Effector CD4-positive, alpha-beta T cell (primary cell): ENCODE measurements at regions not wholly inside any gene's neighbourhood (a gene's known extent, or its start where the extent isn't known, plus 50 kb on each side); places are given as distances from the start of the nearest gene placed in this dataset.
"Not testable (repeated sequence)": the region's sequence is repeated elsewhere in the genome, so short reads cannot be mapped to it uniquely, and the experiment has no call there.

Experiments used
- DNase-seq: peaks from one replicate; pipeline ENCODE4 v3.0.0-alpha.2; 2020

DNA sequence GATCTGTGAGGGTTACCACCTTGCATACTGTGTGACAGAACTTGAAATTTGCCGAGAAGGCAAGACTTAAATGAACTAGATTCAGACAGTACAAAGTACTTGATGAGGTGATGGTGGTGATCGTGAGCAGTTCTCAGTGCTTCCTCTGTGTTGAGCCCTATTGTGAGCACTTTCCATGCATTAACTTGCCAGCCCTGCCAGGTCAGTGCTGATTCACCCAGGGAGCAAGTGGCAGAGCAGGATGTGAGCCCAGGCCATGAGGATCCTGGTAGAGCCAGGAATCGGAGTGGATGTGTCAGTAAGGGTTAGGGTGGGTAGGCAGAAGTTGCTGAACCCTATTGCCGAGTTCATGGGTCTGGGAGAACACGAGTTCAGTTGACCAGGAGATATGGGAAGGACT is 4545.7 kb upstream of the TPTE start:
- DNase-seq: not testable (repeated sequence)

- not testable (repeated sequence) for DNase-seq
Observed at GRCh38 chr21:5997586-5997985, 4523.8 kb upstream of the TPTE start.

GRCh38 chr21:6015422-6016057 is 4505.8 kb upstream of the TPTE start:
- not testable (repeated sequence) for DNase-seq

DNA sequence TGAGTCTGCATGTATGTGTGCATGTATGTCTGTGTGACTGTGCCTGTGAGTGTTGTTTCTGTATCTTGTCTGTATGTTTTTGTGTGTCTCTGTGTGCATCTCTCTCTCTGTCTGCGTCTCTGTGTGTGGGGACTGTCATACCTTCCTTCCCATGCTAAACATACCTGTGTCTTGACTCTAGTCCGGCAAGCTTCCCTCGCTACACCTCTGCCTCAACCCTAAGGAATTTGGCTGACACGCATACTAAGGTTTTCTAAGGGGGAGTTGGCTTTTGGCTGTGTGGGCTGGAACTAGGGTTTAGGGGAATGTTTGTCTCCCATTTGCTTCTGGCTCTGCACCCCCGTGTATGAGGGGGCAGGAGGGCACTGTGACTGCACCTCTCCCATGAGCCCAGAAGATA is 4500.9 kb upstream of the TPTE start:
- not testable (repeated sequence) for DNase-seq

DNA sequence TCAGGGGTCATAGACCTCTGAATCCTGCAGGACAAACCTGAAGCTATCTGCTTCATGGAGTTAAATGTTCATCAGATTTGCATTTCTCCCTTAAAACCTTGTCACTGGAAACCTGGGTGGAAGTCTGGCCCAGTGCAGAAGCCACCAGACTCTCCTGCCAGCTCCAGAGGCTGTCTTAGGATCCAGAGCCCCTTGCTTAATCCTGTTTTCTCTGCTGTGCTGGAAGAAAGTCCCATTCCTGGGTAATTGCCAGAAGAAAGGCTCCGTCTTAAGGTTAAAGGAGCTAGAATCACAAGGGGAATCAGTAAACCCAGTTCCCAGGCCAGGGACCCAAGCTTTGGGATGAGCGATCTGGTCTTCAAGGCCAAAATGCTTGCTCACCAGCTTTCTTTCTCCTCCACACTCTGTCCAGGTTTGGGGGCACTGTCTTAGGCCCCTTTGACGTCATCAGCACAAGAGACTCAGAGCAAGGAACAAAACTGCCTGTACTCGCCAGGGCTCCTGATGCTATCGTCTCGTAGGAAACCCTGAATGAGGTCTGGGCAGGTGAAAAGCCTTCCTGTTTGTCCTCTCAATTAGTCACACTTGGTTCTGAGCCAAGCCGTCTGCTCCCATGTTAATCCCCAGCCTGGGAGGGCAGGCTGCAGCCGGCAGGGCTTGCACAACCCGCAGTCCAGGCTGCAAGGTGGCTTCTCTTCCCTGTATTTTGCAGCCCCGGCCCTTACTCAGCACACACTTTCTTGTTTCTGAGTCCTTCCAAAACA is 4500.2 kb upstream of the TPTE start:
- not testable (repeated sequence) for DNase-seq

GRCh38 chr21:6021717-6022270 is 4499.6 kb upstream of the TPTE start:
- not testable (repeated sequence) for DNase-seq

GRCh38 chr21:6023331-6023730 is 4498.1 kb upstream of the TPTE start:
- not testable (repeated sequence) for DNase-seq

DNA sequence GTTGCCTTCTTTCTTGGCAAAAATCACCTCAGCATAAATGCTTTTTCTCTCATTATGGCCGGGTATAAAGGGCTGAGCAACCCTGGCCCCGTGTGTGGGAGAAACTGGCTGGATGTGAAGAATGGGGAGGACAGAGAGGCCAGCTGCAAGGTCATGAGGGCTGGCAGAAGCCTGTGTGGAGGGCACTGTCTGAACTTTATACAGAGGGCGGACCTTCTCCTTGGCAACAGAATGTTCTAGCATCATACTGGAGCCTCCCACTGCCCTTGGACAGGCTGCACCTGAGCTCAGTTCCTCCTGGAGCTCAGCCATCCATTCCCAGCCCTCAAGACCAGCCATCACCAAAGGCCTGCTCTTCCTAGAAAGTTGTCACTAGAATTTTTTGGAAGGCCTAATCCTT is 4496.2 kb upstream of the TPTE start:
- DNase-seq: not testable (repeated sequence)

GRCh38 chr21:6027497-6027896 is 4493.9 kb upstream of the TPTE start:
- DNase-seq: not testable (repeated sequence)

DNA sequence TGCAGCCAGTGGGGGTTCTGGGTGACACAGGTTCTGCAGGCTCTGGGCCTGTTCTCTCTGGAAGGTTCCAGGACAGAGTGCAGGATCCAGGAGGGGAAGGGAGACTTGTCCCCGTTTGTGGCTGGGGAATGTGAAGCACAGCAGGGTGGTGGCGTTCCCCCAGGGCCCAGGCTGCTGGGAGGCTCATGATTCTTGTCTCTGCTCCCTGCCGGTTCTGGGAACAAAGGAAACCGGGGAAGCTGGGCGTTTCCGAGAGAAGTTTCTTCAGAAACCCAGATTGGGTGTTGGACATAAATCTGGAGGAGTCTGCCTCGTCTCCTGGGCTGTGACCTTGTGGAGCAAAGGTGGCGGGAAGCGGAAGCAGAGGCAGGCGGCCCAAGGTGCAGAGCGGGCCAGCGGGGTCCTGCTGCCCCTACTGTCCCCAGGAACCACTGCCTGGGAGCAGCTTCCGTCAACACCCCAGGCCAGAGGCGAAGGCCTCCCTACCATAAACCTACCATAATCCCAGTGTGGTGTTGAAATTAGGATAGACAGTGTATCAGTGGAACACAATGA is 4487.2 kb upstream of the TPTE start:
- DNase-seq: not testable (repeated sequence)

- DNase-seq: not testable (repeated sequence)
Observed at GRCh38 chr21:6034820-6035473, 4486.4 kb upstream of the TPTE start.

DNA sequence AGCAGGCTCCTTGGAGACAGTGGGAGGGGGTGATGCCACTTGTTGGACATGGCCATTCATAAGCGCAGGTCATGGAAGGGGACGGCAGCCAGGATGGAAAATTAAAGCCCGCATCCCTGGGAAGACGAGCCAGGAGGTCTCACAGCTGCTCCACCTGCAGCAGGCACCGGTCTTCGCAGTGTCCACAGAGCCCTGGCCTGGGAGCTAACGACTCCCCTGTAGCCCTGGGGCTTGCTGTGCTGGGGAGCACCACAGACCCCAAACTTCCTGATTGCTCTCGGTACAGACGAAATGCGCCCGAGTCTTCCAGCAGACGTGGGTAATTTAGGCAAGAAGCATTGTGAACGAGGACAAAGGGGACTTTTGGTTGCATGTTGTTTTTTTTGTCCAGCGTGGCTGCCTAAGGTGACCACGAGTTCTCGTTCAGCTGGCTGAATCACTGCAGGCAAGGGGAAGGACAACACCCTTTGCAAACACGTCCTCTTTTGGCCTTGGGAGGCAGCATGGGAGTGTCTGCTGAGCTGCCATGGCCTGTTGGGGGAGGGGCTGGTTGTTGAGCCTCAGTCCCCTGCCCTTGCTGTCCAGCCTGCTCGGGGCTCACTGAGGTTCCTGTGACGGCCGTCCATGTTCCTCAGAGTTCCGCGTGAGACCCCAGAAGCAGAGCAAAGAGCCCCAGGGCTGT is 4485.8 kb upstream of the TPTE start:
- DNase-seq: not testable (repeated sequence)

GRCh38 chr21:6039224-6039623 is 4482.2 kb upstream of the TPTE start:
- not testable (repeated sequence) for DNase-seq

GRCh38 chr21:6040095-6040494 is 4481.3 kb upstream of the TPTE start:
- DNase-seq: not testable (repeated sequence)

DNA sequence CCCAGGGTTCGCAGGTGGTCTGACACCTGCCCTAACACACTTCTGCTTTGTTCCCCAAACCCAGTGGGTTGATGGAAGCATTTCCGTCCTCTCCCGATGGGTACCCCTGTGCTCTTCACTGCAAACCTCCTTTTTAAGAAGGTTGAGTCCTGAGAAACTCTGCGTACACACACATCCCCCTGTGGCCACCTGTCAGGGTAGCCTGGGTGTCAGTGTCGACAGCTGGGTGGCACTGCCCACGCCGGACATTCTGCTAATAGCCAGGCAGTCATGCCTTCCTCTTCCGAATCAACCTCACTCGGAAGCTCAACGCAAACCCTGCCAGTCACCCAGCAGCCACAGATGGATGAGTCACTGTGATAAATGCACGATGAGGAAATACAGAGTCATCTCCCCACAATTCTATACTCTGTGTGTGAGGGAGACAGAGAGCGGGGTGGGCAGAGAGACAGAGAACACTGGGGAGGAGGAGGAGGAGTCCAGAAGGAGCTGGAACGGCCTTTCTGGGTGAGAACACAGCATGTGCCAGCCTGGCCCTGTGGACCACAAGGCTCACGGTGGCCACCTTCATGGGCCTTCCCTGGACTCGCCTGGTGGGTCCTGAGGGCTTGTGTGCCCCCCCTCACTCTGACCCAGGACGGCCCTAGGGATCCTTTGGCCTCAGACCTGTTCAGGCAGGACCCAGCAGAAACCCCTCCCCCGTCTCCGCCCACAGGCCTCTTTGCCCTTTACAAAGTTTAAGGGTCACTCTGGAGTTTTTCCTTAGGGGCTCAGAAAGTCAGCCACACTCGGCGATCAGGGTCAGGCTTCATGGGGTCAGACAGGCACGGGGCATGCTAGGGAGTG is 4477.7 kb upstream of the TPTE start:
- DNase-seq: not testable (repeated sequence)

DNA sequence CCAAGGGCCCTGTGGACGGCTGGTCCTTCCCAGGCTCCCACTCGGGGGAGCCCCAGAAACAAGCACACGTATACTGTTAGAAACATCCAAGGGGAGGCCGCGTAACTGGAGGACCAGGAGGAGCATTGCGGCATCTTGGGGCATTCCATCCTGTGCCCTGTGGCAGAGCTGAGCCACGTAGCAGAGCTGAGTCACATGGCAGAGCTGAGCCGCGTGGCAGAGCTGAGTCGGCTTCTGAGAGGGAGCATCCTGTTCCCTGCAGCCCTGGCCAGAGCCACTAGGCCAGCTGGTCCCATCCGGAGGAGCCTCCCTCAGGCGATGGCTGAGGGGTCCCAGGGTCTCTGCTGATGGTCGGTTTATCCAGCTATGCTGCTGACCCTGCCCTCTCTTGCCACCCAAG is 4476.7 kb upstream of the TPTE start:
- not testable (repeated sequence) for DNase-seq

DNA sequence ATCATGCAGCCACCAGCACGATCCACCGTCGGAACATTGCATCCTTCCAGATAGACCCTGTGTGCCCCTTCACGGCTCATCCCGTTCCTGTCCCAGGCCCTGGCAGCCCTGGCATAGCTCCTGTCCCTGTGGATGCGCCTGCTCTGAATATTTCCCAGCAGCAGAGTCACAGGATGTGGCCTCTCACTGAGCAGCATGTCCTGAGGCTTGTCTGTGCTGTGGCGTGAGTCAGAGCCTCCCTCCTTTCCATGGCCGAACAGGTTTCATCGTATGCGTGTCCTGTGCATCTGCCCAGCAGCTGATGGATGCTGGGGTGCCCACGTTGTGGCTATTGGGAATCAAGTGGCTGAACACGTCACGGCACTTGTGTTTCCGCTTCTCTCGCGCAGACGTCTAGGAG is 4471.5 kb upstream of the TPTE start:
- not testable (repeated sequence) for DNase-seq

DNA sequence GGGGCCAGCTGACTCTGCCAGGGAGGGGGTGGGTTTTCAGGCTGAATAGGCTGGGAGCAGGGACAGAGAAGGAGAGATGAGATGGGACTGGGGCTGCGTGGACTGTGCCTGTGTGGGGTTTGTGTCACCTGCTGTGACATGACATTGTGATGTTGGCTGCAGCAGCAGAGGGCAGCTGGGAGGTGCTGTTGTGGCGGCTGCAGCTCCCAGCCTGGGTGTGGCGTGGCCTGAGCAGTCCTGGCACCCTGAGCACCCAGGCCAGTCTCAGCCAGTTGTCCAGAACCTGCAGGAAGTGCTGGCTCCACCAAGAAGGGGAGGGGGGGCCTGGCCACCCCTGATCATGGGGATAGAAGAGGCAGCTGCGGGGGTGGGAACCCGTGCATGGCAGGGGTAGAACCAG is 4469.3 kb upstream of the TPTE start:
- not testable (repeated sequence) for DNase-seq

- not testable (repeated sequence) for DNase-seq
Observed at GRCh38 chr21:6053145-6053544, 4468.2 kb upstream of the TPTE start.

- not testable (repeated sequence) for DNase-seq
Observed at GRCh38 chr21:6058997-6059396, 4462.4 kb upstream of the TPTE start.

DNA sequence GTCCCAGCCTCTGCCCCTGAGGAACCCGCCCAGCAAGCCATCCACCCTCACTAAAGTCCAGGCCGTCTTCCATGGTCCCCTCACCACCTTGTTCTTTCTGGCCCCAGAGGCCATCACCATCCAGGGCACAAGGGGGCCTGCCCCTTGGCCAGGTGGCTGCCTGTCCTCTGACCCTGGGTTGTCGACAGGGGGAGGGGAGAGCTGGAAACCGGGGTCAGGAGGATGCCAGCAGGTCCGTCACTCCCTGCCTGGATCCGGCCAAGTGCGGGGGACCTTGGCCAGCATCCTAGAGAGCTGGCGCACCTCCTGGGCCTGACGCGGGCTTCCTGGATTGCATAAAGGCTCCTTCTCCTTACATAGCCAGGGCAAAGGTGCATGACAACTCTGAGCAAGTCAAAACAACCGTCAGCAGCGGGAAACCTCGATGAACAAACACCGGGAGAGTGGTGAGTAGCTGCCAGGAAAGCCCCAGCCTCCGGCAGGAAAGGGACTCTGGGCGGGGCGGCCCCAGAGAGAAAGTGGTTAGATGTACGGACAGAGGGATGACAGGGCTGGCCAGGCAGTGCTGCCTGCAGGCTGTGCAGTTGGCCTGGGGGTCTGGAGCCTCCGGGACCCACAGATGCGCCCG is 4461.2 kb upstream of the TPTE start:
- not testable (repeated sequence) for DNase-seq
